KBM-7 (cell line): ENCODE measurements at regions not wholly inside any gene's neighbourhood (a gene's known extent, or its start where the extent isn't known, plus 50 kb on each side); places are given as distances from the start of the nearest gene placed in this dataset.

Experiments used
- DNase-seq: peaks from one replicate; pipeline ENCODE4 v3.0.0-alpha.2; 2015
- in situ Hi-C: fragments of 300-500 bp; cut with MboI; formaldehyde crosslinking; loops from 2 replicates; pipeline ENCODE4 v1.14.3; 2020; ENCODE audit warnings: low sequenced_read_pairs, low pct_unique_long_range_greater_than_20kb, mixed read lengths

DNA sequence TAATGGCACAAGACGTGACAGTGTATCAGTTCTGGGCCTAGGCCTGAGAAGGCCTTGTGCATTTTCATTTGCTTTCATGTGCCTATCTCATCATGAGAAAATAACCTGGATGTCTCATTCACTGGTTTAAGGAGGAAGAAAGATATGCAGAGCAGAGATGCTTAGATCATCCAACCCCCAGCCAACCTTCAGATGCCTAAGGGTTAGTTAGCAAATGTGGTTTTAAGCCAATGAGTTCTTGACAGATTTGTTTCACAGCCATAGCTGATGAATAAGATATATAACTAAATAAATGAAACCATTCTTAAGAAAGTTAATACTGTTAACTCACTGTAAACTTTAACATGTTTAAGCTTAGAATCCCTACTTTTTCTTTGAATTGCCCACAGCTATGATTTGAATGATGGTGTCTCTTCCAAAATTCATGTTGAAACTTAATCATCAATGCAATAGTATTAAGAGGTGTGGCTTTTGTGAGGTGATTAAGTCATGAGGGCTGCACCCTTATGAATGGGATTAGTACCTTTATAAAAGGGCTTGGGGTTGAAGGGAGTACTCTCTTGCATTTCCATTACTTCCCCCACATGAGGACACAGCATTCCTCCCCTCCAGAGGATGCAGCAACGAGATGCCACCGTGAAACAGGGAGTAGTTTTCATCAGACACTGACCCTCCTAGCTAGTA is 324.6 kb upstream of the TBC1D5 start:
- in situ Hi-C loops = no loop called here
- DNase-seq = no peak

DNA sequence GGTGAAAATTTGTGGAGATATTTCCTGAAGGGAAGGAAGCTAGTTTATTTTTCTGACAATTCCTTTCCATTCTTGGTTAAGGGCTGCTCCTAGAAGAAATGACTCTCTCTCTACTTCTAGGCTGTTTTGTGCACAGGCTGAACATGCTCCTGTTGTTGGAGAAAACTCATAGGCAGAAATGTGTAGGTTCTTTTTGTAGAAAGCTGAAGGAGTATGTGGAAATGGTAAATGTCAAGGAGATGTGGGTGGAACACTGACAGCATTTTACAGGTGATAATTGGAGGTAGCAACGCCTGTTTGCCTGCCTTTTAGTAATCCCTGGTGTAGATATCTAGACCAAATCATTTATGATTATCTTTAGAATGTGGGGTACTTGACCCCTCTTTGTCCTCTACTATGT is 322.2 kb upstream of the TBC1D5 start:
- in situ Hi-C loops = no loop called here
- no peak for DNase-seq

DNA sequence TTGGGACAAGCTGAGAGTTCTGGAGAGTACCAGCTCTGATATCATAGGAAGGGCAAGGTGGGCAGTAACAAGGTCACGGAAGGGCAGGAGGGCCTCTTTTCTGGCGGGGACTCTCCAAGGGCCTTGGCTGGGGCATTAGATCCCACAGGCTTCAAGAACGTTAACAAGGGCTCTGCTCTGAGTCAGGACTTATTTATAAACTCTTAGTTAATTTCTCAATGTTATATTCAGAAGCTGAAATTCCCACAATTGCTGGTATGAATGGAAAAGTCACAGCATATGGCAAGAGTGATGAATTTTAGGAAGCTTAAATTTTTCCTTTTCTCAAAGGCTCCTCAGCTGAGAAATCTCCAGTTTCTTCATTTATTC is 320.2 kb upstream of the TBC1D5 start:
- in situ Hi-C loops = no loop called here
- DNase-seq = no peak

DNA sequence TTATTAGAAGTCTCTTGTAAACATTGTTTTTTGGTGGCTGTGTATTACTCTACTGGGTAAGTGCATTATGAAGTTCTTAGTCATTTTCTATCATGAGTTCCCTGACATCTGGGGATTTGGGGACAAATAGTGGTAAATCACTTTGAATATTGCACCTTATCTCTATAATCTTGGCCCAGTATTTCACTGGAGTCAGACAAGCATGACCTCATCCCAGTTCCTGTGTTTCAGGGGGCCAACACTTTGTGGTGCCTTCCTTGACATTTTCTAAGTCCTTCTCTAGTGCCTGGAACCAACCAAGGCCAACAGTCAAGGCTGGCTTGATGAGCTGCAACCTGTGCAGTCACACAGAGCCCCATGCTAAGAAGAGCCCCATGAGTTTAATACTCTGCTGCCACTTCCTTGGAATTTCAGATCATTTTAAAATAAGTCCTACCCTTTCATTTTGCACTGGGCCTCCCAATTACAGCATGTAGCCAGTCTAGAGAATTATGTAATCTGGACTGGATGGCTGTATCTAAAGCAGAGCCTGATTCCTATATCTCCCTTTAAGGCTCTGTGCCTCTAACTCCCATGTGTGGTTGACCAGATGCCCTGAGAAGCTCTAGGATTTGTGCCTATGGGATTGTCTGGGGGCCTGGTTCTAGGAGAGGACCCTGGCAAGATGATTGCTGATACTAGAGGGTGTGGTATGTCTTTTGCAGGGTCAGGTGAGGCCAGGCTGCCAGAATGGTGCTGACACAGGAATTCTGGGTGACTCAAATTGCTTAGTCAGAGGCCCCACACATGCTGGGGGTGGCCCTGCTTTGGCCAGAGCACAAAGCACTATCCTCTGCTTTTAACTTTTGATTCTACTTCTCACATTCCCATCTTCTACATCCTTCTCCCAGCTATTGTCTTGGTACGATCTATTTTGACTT is 319.6 kb upstream of the TBC1D5 start:
- DNase-seq = peak; percentile 63
- in situ Hi-C loops = no loop called here

DNA sequence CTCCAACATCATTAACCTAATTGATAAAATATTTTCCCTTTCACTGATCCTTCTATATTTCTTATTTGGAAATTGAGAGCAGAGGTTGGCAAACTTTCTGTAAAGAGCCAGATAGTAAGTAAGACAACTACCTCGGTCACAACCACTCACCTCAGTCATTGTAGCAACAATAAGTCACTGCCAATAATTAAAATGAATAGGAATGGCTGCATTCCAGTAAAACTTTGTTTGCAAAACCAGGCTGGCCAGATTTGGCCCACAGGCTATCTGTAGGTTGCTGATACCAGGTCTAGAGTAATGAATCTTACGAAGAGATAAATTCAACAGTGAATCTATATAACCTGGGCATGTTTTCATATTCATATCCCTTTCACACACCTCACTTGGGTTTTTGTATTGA is 316.2 kb upstream of the TBC1D5 start:
- DNase-seq = no peak

DNA sequence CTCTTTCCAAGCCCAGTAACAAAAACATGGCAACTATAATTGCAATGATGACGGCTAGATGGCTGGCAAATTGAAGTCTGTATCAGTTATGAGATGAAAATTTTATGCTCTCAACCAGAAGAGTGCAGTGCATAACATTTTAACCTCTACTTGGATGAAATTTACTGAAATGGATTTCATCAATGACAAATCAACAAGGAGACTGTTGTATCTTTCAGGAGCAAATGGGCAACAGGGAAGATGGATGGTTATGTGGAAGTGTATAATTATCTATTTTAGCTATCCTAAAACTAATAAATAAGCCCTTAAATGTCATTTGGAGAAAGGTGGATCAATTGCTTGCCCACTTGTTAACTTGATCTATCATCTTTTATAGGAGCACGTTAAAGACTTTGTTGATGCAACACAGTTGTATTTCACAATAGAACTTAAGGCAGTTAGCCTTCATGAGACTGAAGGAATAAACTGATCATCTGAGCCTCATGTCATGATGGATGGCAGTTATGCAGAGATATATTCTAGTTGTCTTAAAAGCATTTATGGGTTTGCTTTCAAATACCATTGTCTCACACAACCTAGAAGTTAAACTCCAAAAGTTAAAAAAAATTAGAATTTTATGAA is 315.1 kb upstream of the TBC1D5 start:
- in situ Hi-C loops = no loop called here
- DNase-seq = no peak

More for the DNA sequence above, 316.2 kb upstream of the TBC1D5 start:
- in situ Hi-C loops = no loop called here

DNA sequence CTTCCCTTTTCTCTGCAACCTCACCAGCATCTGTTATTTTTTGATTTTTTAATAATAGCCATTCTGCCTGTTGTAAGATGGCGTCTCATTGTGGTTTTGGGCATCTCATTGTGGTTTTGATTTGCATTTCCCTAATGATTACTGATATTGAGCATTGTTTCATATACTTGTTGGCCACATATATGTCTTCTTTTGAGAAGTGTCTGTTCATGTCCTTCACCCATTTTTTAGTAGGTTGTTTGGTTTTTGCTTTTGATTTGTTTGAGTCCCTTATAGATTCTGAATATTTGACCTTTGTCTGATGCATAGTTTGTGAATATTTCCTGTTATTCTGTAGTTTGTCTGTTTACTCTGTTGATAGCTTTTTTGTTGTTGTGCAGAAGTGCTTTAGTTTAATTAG is 312.2 kb upstream of the TBC1D5 start:
- in situ Hi-C loops = no loop called here
- DNase-seq = no peak

DNA sequence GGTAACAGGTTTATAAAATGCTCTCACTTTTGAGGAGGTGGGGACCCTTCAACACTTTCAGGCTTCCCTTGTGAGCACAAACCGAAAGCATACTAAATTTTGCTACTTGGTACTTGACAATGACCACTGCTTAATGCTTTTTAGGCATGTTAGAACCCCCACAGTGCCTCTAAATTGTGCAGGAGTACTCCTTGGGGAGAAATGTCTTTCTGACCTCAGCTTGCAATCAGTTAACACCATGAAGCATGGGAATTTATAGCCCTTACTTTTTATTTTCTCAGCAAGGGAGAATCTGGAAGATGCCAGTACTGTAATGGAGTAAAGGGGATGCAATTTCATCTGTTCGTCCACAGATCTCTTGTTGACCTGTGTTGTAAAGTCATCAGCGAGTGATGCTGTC is 308.9 kb upstream of the TBC1D5 start:
- no peak for DNase-seq
- in situ Hi-C loops = no loop called here

DNA sequence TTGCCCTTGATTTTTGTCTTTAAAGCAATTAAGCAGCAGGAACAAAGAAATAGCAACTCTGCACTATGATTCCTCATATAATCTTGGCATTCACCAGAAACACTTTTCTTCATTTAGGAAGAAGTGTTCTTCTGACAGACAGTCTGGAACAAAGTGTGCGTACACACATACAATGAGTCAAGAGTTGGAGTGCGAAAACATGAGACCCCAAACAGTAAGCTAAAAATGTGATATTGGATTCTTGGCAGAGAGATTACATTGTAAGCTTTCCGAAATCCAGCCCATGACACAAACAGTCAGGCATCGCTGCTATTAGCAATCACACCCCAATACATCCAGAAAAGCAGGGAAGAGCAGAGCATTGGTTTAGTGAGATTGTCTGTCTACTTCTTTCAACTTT is 306.7 kb upstream of the TBC1D5 start:
- in situ Hi-C loops = no loop called here
- no peak for DNase-seq

DNA sequence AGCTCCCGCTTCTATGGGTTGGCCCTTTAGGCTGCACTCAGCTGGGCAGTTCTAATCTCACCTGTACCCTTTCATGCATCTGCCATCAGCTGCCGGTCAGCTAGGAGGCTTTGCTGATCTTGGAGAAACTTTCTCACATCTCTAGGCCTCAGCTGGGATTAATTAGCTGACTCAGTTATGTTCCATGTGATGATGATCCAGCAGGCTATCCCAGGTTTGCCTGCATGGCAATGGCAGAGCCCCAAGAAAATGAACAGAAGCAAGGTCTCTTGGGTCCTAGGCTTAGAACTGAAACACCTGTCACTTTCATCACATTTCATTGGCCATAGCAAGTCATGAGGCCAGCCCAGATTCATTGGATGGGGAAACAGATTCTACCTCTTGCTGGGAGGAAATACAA is 304.6 kb upstream of the TBC1D5 start:
- in situ Hi-C loops = no loop called here
- DNase-seq = no peak

DNA sequence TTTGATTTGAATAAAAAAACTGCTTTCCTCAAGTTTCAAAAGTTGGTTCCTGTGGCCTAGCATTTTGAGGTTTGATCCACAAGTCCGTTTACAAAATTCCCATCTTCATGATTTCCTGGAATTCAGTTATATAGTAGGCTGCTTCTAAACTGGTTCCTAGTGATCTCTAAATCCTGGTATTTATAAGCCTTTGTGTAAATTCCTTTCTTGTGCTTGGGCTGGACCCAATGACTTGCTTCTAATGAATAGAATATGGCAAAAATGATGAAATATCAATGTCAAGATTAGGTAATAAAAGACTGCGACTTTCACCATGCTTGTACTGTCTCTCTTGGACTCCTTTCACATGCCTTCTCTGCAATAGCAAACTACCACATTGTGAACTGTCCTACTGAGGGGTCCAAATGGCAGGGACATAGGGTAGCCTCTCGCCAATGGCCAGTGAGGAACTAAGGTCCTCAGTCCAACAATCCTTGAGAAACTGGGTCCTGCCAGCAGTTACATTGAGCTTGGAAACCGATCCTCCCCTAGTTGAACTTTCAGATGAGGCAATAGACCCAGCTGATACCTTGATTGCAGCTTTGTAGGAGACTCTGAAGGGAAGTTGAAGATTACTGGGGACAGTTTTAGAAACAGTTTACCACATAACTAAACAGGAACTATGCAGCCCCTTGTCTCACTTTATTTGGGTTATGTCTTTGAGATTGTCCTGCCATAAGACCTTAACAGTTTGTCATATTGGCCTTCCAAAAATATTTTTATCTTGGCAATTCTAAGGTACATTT is 303.9 kb upstream of the TBC1D5 start:
- in situ Hi-C loops = no loop called here
- peak; percentile 78 for DNase-seq

DNA sequence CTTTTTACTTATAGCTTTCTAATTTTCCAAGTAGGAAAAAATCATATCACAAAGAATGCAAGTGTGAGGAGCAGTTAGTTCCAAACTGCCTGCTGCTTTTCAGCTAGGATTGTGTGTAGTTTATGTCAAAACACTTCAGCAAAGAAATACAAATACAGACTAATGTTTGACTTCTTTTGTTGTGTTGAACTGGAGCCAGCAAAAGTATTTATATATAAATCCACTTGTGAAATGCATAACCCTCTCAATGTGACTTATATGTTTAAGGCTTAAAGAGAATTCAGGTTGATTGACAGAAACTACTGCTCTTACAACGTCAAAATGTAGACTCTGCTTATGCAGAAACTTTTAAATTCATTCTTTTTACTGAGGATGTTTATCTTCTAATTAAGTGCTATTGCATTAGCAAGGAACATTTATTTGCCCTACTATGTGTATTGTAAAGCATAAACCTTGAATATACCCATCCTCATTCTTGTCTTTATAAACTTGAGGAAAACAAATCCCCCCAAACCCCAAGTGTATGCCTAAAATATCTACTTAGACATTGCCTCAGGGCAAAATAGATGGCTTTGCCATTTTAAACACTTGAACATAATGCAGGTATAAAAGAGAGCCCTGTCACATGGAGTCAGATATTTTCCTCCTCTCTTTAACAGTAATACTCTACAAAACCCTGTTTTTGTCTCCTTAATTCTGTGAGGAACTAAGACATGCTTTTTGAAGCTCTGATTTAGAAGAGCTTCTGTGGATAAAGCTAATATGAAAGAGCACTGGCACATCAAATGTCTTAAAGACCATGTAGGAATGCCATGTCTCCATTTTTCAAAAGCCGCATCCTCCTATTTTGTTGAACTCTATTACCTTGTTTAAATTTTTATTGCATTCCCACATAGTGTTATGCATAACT is 302.8 kb upstream of the TBC1D5 start:
- in situ Hi-C loops = no loop called here
- no peak for DNase-seq

DNA sequence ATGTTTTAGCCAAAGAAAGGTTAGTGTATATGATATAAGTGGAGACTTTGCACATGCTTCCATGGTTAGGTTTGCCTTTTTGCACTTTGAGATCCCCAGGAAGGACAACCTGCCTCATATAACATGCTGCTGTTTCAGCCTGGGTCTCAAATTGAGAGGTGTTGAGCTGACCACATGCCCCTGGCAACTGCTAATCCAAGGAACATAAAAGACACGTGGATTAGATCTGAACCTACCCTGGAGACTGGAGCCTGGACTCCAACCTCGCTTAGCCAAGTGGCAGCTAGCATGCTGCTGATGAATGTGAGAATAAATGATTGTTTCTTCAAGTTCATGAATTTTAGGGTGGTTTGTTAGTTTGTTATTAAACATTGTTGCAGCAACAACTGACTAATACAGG is 301.8 kb upstream of the TBC1D5 start:
- in situ Hi-C loops = no loop called here
- no peak for DNase-seq

DNA sequence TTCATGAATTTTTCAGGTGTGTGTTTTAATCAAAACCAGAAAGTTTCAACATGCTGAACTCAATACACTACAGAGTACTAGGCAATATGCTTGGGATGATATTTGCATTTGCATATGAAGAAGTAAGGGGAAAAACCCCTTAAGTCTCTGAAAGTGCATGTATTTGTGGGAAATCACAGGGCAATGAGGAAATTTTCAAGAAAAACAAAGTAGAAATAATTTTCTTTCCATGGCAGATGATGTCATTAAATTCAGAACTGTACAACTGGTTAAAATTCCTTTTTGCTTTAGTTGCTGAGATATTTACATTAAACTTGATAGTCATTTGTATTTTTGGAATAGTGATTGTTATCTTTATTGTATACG is 294.0 kb upstream of the TBC1D5 start:
- in situ Hi-C loops = no loop called here
- no peak for DNase-seq

DNA sequence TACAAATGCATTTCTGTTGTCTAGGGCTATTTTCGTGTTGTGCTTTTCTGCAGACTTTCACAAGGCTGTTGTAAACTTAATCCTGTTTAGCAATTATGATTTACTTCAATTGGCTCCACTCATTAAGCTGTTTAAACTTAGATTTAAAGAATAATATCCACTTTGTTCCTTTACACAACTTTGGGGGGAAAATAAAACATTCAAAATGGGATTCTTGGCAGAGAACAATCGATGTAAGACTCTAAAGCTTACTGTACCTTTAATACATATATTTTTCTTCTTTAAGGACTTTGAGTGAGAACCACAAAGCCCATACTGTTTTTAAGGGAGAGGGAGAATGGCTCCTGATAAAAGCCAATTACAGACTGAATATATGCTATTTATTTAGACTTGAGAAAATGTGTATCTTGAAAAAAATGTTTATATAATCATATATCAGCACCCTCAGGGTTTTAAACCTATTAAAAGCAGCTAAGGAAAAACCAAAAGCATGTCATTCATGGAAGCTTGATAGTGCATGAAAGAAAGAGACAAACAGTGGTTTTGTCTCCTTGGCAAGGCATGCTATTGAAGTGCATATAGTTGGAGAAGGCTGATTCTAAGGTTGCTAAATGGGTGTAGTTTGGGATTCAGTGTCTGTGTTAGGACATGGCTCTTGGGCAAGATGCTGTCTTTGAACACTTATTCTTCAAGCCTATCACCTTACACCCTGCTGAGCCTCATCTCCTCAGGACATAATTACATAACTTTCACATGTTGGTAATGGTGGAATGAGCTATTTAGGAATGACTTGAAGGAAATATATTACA is 293.4 kb upstream of the TBC1D5 start:
- in situ Hi-C loops = no loop called here

DNA sequence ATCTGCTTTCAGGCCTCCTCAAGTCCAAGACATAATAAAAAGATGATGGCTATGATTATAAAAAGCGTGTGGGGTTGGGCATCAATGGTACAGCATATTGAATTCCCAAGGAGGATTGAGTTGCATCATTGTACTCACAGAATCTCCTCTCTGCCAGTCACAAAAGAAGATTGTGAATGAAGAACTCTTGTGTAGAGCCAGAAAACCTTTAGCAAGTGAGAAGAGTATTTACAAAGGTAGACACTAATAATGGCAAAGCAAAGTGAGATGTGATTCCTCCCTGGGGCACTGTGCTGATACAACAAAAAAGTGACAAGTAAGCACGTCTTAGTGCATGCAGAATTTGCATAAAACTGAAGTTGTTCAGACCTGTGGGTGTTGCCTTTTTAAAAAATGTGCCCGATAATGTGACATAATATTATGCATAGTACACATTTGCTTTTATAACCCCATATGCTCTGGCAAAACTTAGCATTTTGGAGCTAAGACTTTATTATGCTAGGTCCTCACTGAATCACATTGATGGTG is 291.2 kb upstream of the TBC1D5 start:
- in situ Hi-C loops = no loop called here
- no peak for DNase-seq

More for the DNA sequence above, 293.4 kb upstream of the TBC1D5 start:
- no peak for DNase-seq

DNA sequence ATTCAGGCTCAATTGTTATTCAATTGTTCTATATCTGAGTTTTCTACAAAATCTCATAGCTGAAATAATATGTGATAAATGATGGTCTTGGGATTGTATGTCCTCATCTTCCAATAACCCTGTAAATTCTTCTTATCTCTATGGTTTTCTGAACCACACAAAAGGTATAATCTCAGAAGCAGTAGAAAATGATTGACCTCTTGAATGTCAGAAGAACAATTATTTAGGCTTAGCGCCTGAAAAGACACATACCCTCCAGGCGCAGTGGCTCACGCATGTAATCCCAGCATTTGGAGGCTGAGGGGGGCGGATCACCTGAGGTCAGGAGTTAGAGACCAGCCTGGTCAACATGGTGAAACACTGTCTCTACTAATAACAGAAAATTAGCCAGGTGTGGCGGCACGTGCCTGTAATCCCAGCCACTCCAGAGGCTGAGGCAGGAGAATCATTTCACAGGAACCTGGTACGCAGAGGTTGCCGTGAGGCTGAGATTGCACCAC is 288.0 kb upstream of the TBC1D5 start:
- no peak for DNase-seq
- in situ Hi-C loops = no loop called here
